Hepatic stellate cell (primary cell): ENCODE measurements at regions not wholly inside any gene's neighbourhood (a gene's known extent, or its start where the extent isn't known, plus 50 kb on each side); places are given as distances from the start of the nearest gene placed in this dataset.
"Not testable (repeated sequence)": the region's sequence is repeated elsewhere in the genome, so short reads cannot be mapped to it uniquely, and the experiment has no call there.

Experiments
- DNase-seq: peaks from one replicate; pipeline ENCODE4 v3.0.0; 2011; ENCODE audit warnings: low spot score

GRCh38 chr1:143611159-143611558 lies 360.6 kb downstream of the FAM72C start:
- DNase-seq: no peak

GRCh38 chr1:143610196-143610595 lies 361.6 kb downstream of the FAM72C start:
- DNase-seq: no peak

DNA sequence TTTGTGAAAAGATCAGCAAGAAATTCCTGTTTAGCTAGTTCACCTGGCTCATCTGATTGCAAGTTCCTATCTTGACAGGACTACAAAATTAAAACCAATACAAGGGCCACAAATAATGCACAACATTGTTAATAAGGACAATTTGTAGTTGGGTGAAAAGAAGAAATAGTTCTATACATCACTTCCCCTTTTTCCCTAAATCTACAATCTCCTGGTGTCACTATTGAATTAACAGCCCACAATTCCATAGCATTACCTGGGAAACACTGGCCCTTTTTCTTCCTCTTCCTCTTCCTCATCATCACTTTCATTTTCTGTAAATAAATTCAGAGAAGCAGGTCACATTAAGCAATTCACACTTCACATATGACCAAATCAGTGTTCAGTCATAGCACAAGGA lies 366.9 kb downstream of the FAM72C start:
- no peak for DNase-seq

GRCh38 chr1:143584508-143584907 lies 387.3 kb downstream of the FAM72C start:
- DNase-seq: no peak

- DNase-seq: no peak
These were observed 396.8 kb downstream of the FAM72C start for GRCh38 chr1:143574891-143575520.

DNA sequence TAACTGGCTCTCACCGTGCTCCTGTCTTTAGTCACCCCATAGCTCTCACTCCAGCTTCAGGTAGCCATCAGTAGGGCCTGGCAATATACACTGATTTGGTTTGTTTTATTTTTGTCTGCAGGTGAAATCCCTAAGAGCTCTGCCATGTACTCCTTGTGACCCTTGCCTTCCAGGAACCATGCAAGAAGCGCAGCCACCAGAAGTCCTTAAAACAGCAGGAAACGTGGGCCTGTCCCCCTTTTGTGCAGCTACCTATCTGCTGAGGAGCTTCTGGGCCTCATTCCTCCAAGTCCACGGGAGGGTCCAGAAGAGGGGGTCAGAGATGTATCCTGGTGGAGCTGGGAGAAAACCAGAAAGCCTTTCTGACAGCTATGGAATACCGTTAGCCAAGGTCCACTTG lies 399.1 kb downstream of the FAM72C start:
- not testable (repeated sequence) for DNase-seq

DNA sequence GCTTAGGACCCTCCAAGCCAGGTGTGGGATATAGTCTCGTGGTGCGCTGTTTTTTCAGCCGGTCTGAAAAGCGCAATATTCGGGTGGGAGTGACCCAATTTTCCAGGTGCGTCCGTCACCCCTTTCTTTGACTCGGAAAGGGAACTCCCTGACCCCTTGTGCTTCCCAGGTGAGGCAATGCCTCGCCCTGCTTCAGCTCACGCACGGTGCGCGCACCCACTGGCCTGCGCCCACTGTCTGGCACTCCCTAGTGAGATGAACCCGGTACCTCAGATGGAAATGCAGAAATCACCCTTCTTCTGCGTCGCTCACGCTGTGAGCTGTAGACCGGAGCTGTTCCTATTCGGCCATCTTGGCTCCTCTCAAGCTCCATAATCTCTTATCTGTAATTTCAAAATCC lies 408.0 kb downstream of the FAM72C start:
- not testable (repeated sequence) for DNase-seq

DNA sequence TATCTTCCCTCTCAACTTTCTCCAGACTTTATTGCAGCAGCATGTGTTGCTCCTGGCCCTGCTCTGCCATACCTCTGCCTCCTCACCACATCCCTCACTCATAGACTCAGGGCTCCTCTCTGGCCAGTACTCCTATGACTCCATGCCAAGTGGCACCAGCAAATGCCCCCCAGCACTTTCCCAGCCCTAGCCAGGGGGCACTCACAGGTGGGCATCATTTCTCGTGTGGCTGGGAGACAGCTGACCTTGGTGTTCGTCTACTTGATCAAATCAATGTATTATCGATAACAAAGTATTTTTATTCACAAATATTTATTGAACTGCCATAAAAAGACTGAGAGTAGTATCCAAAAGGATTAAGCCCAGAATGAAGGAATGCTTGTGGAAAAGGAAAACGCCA lies 418.2 kb downstream of the FAM72C start:
- no peak for DNase-seq

- not testable (repeated sequence) for DNase-seq
These were observed 467.1 kb downstream of the FAM72C start for GRCh38 chr1:143504703-143505102.

DNA sequence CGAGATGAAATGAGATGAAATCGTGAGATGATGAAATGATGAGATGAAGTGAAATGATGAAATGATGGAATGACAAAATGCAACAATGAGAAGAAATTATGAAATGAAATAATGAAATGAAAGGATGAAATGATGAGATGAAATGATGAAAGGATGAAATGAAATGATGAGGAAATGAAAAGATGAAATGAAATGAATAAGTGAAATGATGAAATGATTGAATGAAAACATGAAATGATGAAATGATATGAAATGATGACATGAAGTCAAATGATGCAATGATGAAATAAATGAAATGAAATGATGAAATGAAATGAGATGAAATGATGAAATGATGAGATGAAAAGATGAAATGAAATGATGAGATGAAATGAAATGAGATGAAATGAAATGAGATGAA lies 467.7 kb downstream of the FAM72C start:
- not testable (repeated sequence) for DNase-seq

DNA sequence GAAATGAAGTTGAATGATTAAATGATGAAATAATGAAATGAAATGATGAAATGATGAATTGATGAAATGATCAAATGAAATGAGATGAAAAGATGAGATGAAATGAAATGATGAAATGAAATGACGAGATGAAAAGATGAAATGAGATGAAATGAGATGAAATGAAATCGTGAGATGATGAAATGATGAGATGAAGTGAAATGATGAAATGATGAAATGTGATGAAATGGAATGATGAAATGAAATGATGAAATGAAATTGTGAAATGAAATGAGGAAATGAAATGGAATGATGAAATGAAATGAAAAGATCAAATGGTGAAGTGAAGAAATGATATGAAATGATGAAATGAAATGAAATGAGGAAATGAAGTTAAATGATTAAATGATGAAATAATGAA lies 468.7 kb downstream of the FAM72C start:
- not testable (repeated sequence) for DNase-seq

GRCh38 chr1:143502038-143502437 lies 469.7 kb downstream of the FAM72C start:
- DNase-seq: not testable (repeated sequence)

GRCh38 chr1:143498059-143498749 lies 473.6 kb downstream of the FAM72C start:
- DNase-seq: not testable (repeated sequence)

DNA sequence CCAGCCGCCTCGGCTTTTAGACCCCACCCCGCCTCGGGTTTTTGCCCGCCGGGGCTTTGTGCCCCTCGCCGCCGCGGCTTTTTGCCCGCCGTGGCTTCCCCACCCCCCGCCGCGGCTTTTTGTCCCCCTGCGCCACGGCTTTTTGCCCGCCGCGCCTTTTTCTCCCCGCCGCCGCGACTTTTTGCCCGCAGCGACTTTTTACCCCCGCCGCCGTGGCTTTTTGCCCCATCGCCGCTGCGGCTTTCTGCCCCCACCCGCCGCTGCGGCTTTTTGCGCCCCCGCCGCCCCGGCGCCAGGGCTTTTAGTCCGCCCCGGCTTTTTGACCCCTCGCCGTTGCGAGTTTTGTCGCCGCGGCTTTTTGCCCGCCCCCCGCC lies 474.4 kb downstream of the FAM72C start:
- DNase-seq: no peak

GRCh38 chr1:143496526-143497373 lies 475.0 kb downstream of the FAM72C start:
- DNase-seq: not testable (repeated sequence)
